Keratinocyte (primary cell): ENCODE measurements at regions not wholly inside any gene's neighbourhood (a gene's known extent, or its start where the extent isn't known, plus 50 kb on each side); places are given as distances from the start of the nearest gene placed in this dataset.

Experiments used
- CTCF ChIP-seq, 3 experiments: IDR thresholded peaks in 1 of 3; conservative IDR thresholded peaks in 1 of 3; optimal IDR thresholded peaks in 1 of 3; 2 replicates in 2 of 3; 3 replicates in 1 of 3; pipeline versions ENCODE3 to v1.5.1; 2011; ENCODE audit warnings: low read length in 3 of 3, mild to moderate bottlenecking in 3 of 3, moderate library complexity in 2 of 3, control low read depth in 1 of 3, inconsistent platforms in 1 of 3; ENCODE audit not compliant: insufficient read depth in 2 of 3; ENCODE audit errors: extremely low read depth in 1 of 3
- EZH2 ChIP-seq: IDR thresholded peaks from one replicate; pipeline ENCODE4 v1.6.1; 2012; ENCODE audit warnings: inconsistent platforms, mild to moderate bottlenecking, low read length, moderate library complexity

GRCh38 chr4:100644150-100644549, 126.3 kb upstream of the EMCN start:
- no peak for TF ChIP-seq CTCF (optimal IDR thresholded peaks at IDR 0.05 in 1 of 3, IDR thresholded peaks at IDR 0.05 in 1 of 3, conservative IDR thresholded peaks at IDR 0.05 in 1 of 3; ENCODE audit: extremely low read depth in 1 of 3, insufficient read depth in 2 of 3, low read length in 3 of 3)
- TF ChIP-seq EZH2, result no peak
